Endodermal cell (in vitro differentiated cells): ENCODE measurements at regions not wholly inside any gene's neighbourhood (a gene's known extent, or its start where the extent isn't known, plus 50 kb on each side); places are given as distances from the start of the nearest gene placed in this dataset.

Source experiments
- DNase-seq: peaks from one replicate; pipeline ENCODE4 v3.0.0-alpha.2; 2017
- H3K27ac ChIP-seq: 2 replicates; pipeline ENCODE4 v1.5.1; 2013; ENCODE audit warnings: mild to moderate bottlenecking, low read depth, low read length, moderate library complexity
- H3K27me3 ChIP-seq: 2 replicates; pipeline ENCODE4 v1.6.1; 2013; ENCODE audit warnings: mild to moderate bottlenecking, low read length, moderate library complexity; ENCODE audit not compliant: insufficient read depth, control insufficient read depth, poor library complexity, severe bottlenecking
- H3K36me3 ChIP-seq: 2 replicates; pipeline ENCODE4 v1.7.0; 2013; ENCODE audit warnings: mild to moderate bottlenecking, low read length, moderate library complexity; ENCODE audit not compliant: control insufficient read depth, insufficient read depth
- H3K4me1 ChIP-seq: one replicate; pipeline ENCODE4 v1.7.0; 2013; ENCODE audit warnings: low read length; ENCODE audit not compliant: control insufficient read depth, insufficient read depth
- H3K4me3 ChIP-seq: 2 replicates; pipeline ENCODE4 v1.5.1; 2013; ENCODE audit warnings: mild to moderate bottlenecking, low read length, moderate library complexity
- H3K9ac ChIP-seq: 2 replicates; pipeline ENCODE4 v1.6.1; 2013; ENCODE audit warnings: mild to moderate bottlenecking, low read length, moderate library complexity; ENCODE audit not compliant: poor library complexity, severe bottlenecking; ENCODE audit errors: extremely low read depth
- H3K9me3 ChIP-seq: 2 replicates; pipeline ENCODE4 v1.6.1; 2013; ENCODE audit warnings: mild to moderate bottlenecking, low read length, moderate library complexity; ENCODE audit not compliant: control insufficient read depth
- H3K27ac Mint-ChIP-seq: 2 replicates; pipeline ENCODE4 v1.8.0; 2020; ENCODE audit warnings: mixed read lengths
- H3K27me3 Mint-ChIP-seq: 2 replicates; pipeline ENCODE4 v1.8.0; 2021; ENCODE audit warnings: mild to moderate bottlenecking, mixed read lengths; ENCODE audit not compliant: insufficient read depth
- H3K36me3 Mint-ChIP-seq: 2 replicates; pipeline ENCODE4 v1.8.0; 2020; ENCODE audit warnings: low read depth, mixed read lengths
- H3K4me1 Mint-ChIP-seq: 2 replicates; pipeline ENCODE4 v1.8.0; 2020; ENCODE audit warnings: mixed read lengths
- H3K4me3 Mint-ChIP-seq: 2 replicates; pipeline ENCODE4 v1.8.0; 2020; ENCODE audit warnings: mild to moderate bottlenecking, moderate library complexity, mixed read lengths
- H3K9me3 Mint-ChIP-seq: 2 replicates; pipeline ENCODE4 v1.8.0; 2020; ENCODE audit warnings: mild to moderate bottlenecking, mixed read lengths
- WGBS, 2 experiments: methylation state at CpG; one replicate each; pipeline versions ENCODE4 v1.1.5 to v1.1.7; 2013; ENCODE audit warnings: missing lambda C conversion rate in 2 of 2, mixed read lengths in 1 of 2; ENCODE audit not compliant: insufficient coverage in 1 of 2, insufficient read length in 1 of 2; 5-methylcytosine and 5-hydroxymethylcytosine counted together
- TF ChIP-seq, protein P1 (sequence below): fragments of 200-600 bp; sonication (generic); conservative IDR thresholded peaks from 2 replicates; pipeline ENCODE4 v1.5.0; 2021; ENCODE audit warnings: antibody characterized with exemption, mild to moderate bottlenecking

DNA sequence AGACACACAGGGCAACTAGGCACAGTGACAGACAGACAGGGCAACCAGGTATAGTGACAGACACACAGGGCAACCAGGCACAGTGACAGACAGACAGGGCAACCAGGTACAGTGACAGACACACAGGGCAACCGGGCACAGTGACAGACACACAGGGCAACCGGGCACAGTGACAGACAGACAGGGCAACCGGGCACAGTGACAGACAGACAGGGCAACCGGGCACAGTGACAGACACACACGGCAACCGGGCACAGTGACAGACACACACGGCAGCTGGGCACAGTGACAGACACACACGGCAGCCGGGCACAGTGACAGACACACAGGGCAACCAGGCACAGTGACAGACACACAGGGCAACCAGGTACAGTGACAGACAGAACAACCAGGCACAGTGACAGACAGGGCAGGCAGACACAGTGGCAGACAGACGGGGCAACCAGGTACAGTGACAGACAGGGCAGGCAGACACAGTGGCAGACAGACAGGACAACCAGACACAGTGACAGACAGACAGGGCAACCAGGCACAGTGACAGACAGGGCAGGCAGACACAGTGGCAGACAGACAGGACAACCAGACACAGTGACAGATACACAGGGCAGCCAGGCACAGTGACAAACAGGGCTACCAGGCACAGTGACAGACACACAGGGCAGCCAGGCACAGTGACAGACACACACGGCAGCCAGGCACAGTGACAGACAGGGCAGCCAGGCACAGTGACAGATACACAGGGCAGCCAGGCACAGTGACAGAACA lies 64.7 kb upstream of the RAB6C start:
- H3K9me3 ChIP-seq, result peaks cover 11% of the 10 kb centered on the region
- TF ChIP-seq, protein P1, sequence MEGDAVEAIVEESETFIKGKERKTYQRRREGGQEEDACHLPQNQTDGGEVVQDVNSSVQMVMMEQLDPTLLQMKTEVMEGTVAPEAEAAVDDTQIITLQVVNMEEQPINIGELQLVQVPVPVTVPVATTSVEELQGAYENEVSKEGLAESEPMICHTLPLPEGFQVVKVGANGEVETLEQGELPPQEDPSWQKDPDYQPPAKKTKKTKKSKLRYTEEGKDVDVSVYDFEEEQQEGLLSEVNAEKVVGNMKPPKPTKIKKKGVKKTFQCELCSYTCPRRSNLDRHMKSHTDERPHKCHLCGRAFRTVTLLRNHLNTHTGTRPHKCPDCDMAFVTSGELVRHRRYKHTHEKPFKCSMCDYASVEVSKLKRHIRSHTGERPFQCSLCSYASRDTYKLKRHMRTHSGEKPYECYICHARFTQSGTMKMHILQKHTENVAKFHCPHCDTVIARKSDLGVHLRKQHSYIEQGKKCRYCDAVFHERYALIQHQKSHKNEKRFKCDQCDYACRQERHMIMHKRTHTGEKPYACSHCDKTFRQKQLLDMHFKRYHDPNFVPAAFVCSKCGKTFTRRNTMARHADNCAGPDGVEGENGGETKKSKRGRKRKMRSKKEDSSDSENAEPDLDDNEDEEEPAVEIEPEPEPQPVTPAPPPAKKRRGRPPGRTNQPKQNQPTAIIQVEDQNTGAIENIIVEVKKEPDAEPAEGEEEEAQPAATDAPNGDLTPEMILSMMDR, result no peak
- no peaks in the 10 kb centered on the region for H3K27me3 ChIP-seq
- H3K36me3 ChIP-seq, result no peaks in the 10 kb centered on the region
- WGBS, 2 experiments, result 89 to 91% methylated on average over 11 of the region's 11 CpGs
- no peak overlapping the region for H3K27ac Mint-ChIP-seq
- H3K9ac ChIP-seq, result no peak overlapping the region
- H3K4me3 ChIP-seq, result no peak overlapping the region
- peaks cover 2% of the 10 kb centered on the region for H3K4me1 Mint-ChIP-seq
- H3K27ac ChIP-seq, result no peak overlapping the region
- no peaks in the 10 kb centered on the region for H3K36me3 Mint-ChIP-seq
- H3K4me3 Mint-ChIP-seq, result no peak overlapping the region
- H3K4me1 ChIP-seq, result no peaks in the 10 kb centered on the region
- peaks cover 12% of the 10 kb centered on the region for H3K27me3 Mint-ChIP-seq
- peak; percentile 36 for DNase-seq
- H3K9me3 Mint-ChIP-seq, result peaks cover 13% of the 10 kb centered on the region

DNA sequence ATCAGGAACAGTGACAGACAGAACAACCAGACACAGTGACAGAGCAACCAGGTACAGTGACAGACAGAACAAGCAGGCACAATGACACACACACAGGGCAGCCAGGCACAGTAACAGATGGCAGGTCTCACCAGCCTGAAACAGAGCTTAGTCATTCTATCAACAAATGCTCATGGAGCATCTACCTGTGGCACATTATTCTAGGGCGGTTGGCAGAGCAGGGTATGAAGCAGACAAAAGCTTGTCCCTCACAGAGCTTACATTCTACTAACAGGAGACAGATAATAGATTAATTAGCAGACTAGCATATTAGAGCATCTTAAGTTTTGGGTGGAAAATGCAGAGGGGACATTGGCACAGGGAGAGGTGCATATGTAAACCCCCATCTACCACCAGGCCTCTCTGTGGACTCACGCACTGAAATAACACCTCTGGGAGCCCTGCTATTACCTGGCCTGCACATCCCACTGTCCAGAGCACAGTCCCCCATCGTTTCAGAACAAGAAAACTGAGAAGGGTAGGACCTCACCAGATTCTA lies 64.1 kb upstream of the RAB6C start:
- WGBS, 2 experiments, result 90 to 91% methylated on average over 3 of the region's 3 CpGs
- Histone ChIP-seq H3K36me3 (no peaks in the 10 kb centered on the region), H3K27ac (no peak overlapping the region), H3K9me3 (peaks cover 11% of the 10 kb centered on the region), H3K4me1 (no peaks in the 10 kb centered on the region), H3K27me3 (no peaks in the 10 kb centered on the region), H3K4me3 (no peak overlapping the region), H3K9ac (no peak overlapping the region)
- H3K4me1 Mint-ChIP-seq, result peaks cover 1% of the 10 kb centered on the region
- TF ChIP-seq, protein P1, result no peak
- H3K36me3 Mint-ChIP-seq, result no peaks in the 10 kb centered on the region
- peaks cover 15% of the 10 kb centered on the region for H3K27me3 Mint-ChIP-seq
- peak; percentile 16 for DNase-seq
- H3K4me3 Mint-ChIP-seq, result no peak overlapping the region
- no peak overlapping the region for H3K27ac Mint-ChIP-seq
- peaks cover 14% of the 10 kb centered on the region for H3K9me3 Mint-ChIP-seq

DNA sequence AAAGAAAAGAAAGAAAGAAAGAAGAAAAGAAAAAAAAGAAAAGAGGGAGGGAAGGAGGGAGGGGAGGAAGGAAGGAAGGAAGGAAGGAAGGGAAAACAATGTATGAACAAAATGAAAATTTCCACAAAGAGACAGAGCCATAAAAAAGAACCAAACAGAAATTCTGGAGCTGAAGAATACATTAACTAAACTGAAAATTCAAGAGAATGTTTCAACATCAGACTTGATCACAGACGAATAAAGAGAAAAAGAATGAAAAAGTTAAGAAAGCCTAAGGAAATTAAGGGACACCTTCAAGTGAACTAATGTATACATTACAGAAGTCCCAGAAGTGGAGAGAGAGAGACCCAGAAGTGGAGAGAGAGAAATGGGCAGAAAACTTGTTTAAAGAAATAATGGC lies 60.9 kb upstream of the RAB6C start:
- Mint-ChIP-seq H3K4me1 (peaks cover 3% of the 10 kb centered on the region), H3K9me3 (peaks cover 14% of the 10 kb centered on the region), H3K4me3 (no peak overlapping the region), H3K27ac (no peak overlapping the region), H3K36me3 (no peaks in the 10 kb centered on the region), H3K27me3 (peaks cover 44% of the 10 kb centered on the region)
- WGBS, 2 experiments, result 88% methylated on average over 1 of the region's 1 CpG; no CpG with 5 or more reads in 1 of the 2 experiments
- H3K27me3 ChIP-seq, result peaks cover 24% of the 10 kb centered on the region
- no peaks in the 10 kb centered on the region for H3K4me1 ChIP-seq
- TF ChIP-seq, protein P1, result no peak
- peaks cover 11% of the 10 kb centered on the region for H3K9me3 ChIP-seq
- no peak overlapping the region for H3K4me3 ChIP-seq
- DNase-seq, result no peak
- H3K27ac ChIP-seq, result no peak overlapping the region
- H3K36me3 ChIP-seq, result no peaks in the 10 kb centered on the region
- H3K9ac ChIP-seq, result no peak overlapping the region
